ENCODE measurements at regions not wholly inside any gene's neighbourhood (a gene's known extent, or its start where the extent isn't known, plus 50 kb on each side); places are given as distances from the start of the nearest gene placed in this dataset.

GRCh38 chr13:33508060-33508459 lies 222.5 kb upstream of the STARD13 start:
- Histone ChIP-seq H3K9me3 (no peaks in the 10 kb centered on the region), H3K27ac (no peak overlapping the region), H3K4me1 (replicated peaks) (no peaks in the 10 kb centered on the region), H3K4me3 (no peak overlapping the region), H3K27me3 (replicated peaks; ENCODE audit: insufficient read depth) (no peaks in the 10 kb centered on the region), H3K36me3 (no peaks in the 10 kb centered on the region)
- 95% methylated on average over 1 of the region's 1 CpG for WGBS
- intact Hi-C loops (cut with DNase I) = no loop called here
- no peak for DNase-seq (ENCODE audit: low spot score)
- no peak for TF ChIP-seq POLR2A (IDR thresholded peaks at IDR 0.05)
- TF ChIP-seq POLR2AphosphoS5 (IDR thresholded peaks at IDR 0.05) = no peak
- TF ChIP-seq CTCF (IDR thresholded peaks at IDR 0.05) = no peak

GRCh38 chr13:33509642-33510229 lies 224.2 kb upstream of the STARD13 start:
- Histone ChIP-seq H3K9me3 (no peaks in the 10 kb centered on the region), H3K4me3 (no peak overlapping the region), H3K4me1 (replicated peaks) (no peaks in the 10 kb centered on the region), H3K36me3 (no peaks in the 10 kb centered on the region), H3K27me3 (replicated peaks; ENCODE audit: insufficient read depth) (no peaks in the 10 kb centered on the region), H3K27ac (peak overlapping the region; percentile 19 to 57)
- TF ChIP-seq POLR2AphosphoS5 (IDR thresholded peaks at IDR 0.05) (peak; percentile 43), POLR2A (IDR thresholded peaks at IDR 0.05) (no peak)
- intact Hi-C loops (cut with DNase I) = no loop called here
- 34% methylated on average over 5 of the region's 5 CpGs for WGBS
- peak; percentile 18 for DNase-seq (ENCODE audit: low spot score)

- intact Hi-C loops (cut with DNase I) = no loop called here
- no peaks in the 10 kb centered on the region for H3K36me3 ChIP-seq
- no peak overlapping the region for H3K4me3 ChIP-seq
- TF ChIP-seq POLR2A (IDR thresholded peaks at IDR 0.05) (no peak), POLR2AphosphoS5 (IDR thresholded peaks at IDR 0.05) (no peak), CTCF (IDR thresholded peaks at IDR 0.05) (no peak)
- no peaks in the 10 kb centered on the region for H3K4me1 ChIP-seq (replicated peaks)
- DNase-seq (ENCODE audit: low spot score) = no peak
- peak overlapping the region; percentile 19 to 57 for H3K27ac ChIP-seq
- H3K9me3 ChIP-seq = no peaks in the 10 kb centered on the region
- H3K27me3 ChIP-seq (replicated peaks; ENCODE audit: insufficient read depth) = no peaks in the 10 kb centered on the region
These were observed 224.9 kb upstream of the STARD13 start for GRCh38 chr13:33510350-33510970.

- 92% methylated on average over 2 of the region's 2 CpGs for WGBS
- Histone ChIP-seq H3K27ac (no peak overlapping the region), H3K4me1 (replicated peaks) (no peaks in the 10 kb centered on the region), H3K36me3 (no peaks in the 10 kb centered on the region), H3K27me3 (replicated peaks; ENCODE audit: insufficient read depth) (no peaks in the 10 kb centered on the region), H3K4me3 (no peak overlapping the region), H3K9me3 (no peaks in the 10 kb centered on the region)
- DNase-seq (ENCODE audit: low spot score) = no peak
- TF ChIP-seq POLR2AphosphoS5 (IDR thresholded peaks at IDR 0.05) (no peak), CTCF (IDR thresholded peaks at IDR 0.05) (no peak), POLR2A (IDR thresholded peaks at IDR 0.05) (no peak)
- intact Hi-C loops (cut with DNase I) = no loop called here
These were observed 227.5 kb upstream of the STARD13 start for GRCh38 chr13:33512880-33513554.

DNA sequence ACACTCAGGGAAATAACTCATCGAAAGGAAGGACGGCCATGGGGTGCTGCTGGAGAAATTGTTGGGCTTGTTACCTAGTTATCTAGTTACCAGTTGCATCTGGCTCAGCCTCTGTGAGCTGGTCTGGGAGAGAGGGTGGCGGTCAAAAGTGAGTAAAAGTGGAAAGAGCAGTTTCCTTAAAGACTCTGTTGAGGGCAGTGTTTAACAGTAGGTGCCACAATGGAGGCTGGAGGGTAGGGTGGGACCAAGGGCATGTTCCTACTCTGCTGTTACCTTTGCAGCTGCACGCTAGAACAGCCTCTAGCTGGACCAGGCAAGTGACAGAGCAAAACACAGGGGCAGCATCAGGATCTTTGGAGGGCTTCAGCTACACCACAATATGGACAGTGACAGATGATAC lies 228.8 kb upstream of the STARD13 start:
- intact Hi-C loops (cut with DNase I) = no loop called here
- TF ChIP-seq CTCF (IDR thresholded peaks at IDR 0.05) (no peak), POLR2A (IDR thresholded peaks at IDR 0.05) (no peak), POLR2AphosphoS5 (IDR thresholded peaks at IDR 0.05) (no peak)
- WGBS = 95% methylated on average over 4 of the region's 4 CpGs
- DNase-seq (ENCODE audit: low spot score) = no peak
- Histone ChIP-seq H3K36me3 (no peaks in the 10 kb centered on the region), H3K4me3 (no peak overlapping the region), H3K9me3 (no peaks in the 10 kb centered on the region), H3K27ac (no peak overlapping the region), H3K27me3 (replicated peaks; ENCODE audit: insufficient read depth) (no peaks in the 10 kb centered on the region), H3K4me1 (replicated peaks) (no peaks in the 10 kb centered on the region)
